Activated T-cell treated with anti-CD3 and anti-CD28 coated beads for 1 hour (primary cell): ENCODE measurements at regions not wholly inside any gene's neighbourhood (a gene's known extent, or its start where the extent isn't known, plus 50 kb on each side); places are given as distances from the start of the nearest gene placed in this dataset.

Experiments used
- DNase-seq: peaks from one replicate; pipeline ENCODE4 v3.0.0-alpha.2; 2020; ENCODE audit warnings: low read depth

- no peak for DNase-seq
Measured at GRCh38 chr2:12970861-12971260, 254.1 kb downstream of the TRIB2 start.

- DNase-seq: no peak
Measured at GRCh38 chr2:12971581-12972365, 255.0 kb downstream of the TRIB2 start.

- no peak for DNase-seq
Measured at GRCh38 chr2:12978066-12978835, 261.5 kb downstream of the TRIB2 start.

GRCh38 chr2:12979066-12979465 lies 262.3 kb downstream of the TRIB2 start:
- no peak for DNase-seq

GRCh38 chr2:12980817-12981216 lies 264.1 kb downstream of the TRIB2 start:
- no peak for DNase-seq

- DNase-seq: no peak
Measured at GRCh38 chr2:12982149-12982584, 265.4 kb downstream of the TRIB2 start.

GRCh38 chr2:12987246-12987645 lies 270.5 kb downstream of the TRIB2 start:
- no peak for DNase-seq

- no peak for DNase-seq
Measured at GRCh38 chr2:12988279-12988678, 271.5 kb downstream of the TRIB2 start.

- DNase-seq: no peak
Measured at GRCh38 chr2:12990523-12990922, 273.8 kb downstream of the TRIB2 start.

GRCh38 chr2:12998685-12999084 lies 281.9 kb downstream of the TRIB2 start:
- DNase-seq: no peak

- DNase-seq: no peak
Measured at GRCh38 chr2:13000664-13001363, 284.1 kb downstream of the TRIB2 start.

GRCh38 chr2:13001408-13001807 lies 284.7 kb downstream of the TRIB2 start:
- DNase-seq: no peak

- DNase-seq: no peak
Measured at GRCh38 chr2:13002536-13003331, 286.0 kb downstream of the TRIB2 start.

- DNase-seq: no peak
Measured at GRCh38 chr2:13003500-13003899, 286.8 kb downstream of the TRIB2 start.

- no peak for DNase-seq
Measured at GRCh38 chr2:13005048-13005447, 288.3 kb downstream of the TRIB2 start.

- DNase-seq: no peak
Measured at GRCh38 chr2:13005761-13006335, 289.1 kb downstream of the TRIB2 start.

- DNase-seq: no peak
Measured at GRCh38 chr2:13006426-13006825, 289.7 kb downstream of the TRIB2 start.

- peak; percentile 45 for DNase-seq
Measured at GRCh38 chr2:13006829-13007717, 290.3 kb downstream of the TRIB2 start.

- DNase-seq: no peak
Measured at GRCh38 chr2:13009027-13009642, 292.4 kb downstream of the TRIB2 start.

GRCh38 chr2:13010283-13010682 lies 293.5 kb downstream of the TRIB2 start:
- DNase-seq: no peak
